LNCaP clone FGC (cell line): ENCODE measurements at regions not wholly inside any gene's neighbourhood (a gene's known extent, or its start where the extent isn't known, plus 50 kb on each side); places are given as distances from the start of the nearest gene placed in this dataset.

Experiments
- DNase-seq: peaks from one replicate; pipeline ENCODE4 v3.0.0-alpha.2; 2011; ENCODE audit warnings: low read depth
- H3K4me3 ChIP-seq: 2 replicates; pipeline ENCODE4 v1.5.1; 2011; ENCODE audit warnings: mild to moderate bottlenecking, low read depth, low read length, control low read depth
- CTCF ChIP-seq: IDR thresholded peaks from 2 replicates; pipeline ENCODE4 v1.5.1; 2012; ENCODE audit warnings: mild to moderate bottlenecking; ENCODE audit not compliant: control insufficient read depth, insufficient read depth; ENCODE audit errors: extremely low read depth

- no peak for TF ChIP-seq CTCF
- DNase-seq = no peak
- no peak overlapping the region for H3K4me3 ChIP-seq
Measured at GRCh38 chr10:128894641-128895040, 572.4 kb upstream of the MGMT start.

- no peak overlapping the region for H3K4me3 ChIP-seq
- no peak for TF ChIP-seq CTCF
- DNase-seq = no peak
Measured at GRCh38 chr10:128895473-128895872, 571.6 kb upstream of the MGMT start.

- DNase-seq = no peak
- no peak for TF ChIP-seq CTCF
- H3K4me3 ChIP-seq = no peak overlapping the region
Measured at GRCh38 chr10:128896116-128896795, 570.8 kb upstream of the MGMT start.

GRCh38 chr10:128896963-128897362 lies 570.1 kb upstream of the MGMT start:
- no peak overlapping the region for H3K4me3 ChIP-seq
- no peak for TF ChIP-seq CTCF
- DNase-seq = no peak

- no peak overlapping the region for H3K4me3 ChIP-seq
- no peak for TF ChIP-seq CTCF
Measured at GRCh38 chr10:128897401-128898129, 569.5 kb upstream of the MGMT start.

GRCh38 chr10:128898133-128898915 lies 568.7 kb upstream of the MGMT start:
- H3K4me3 ChIP-seq = no peak overlapping the region
- no peak for DNase-seq
- TF ChIP-seq CTCF = no peak

More at GRCh38 chr10:128897401-128898129, 569.5 kb upstream of the MGMT start:
- DNase-seq = no peak
